Spleen (tissue), 7 donors: ENCODE measurements at regions not wholly inside any gene's neighbourhood (a gene's known extent, or its start where the extent isn't known, plus 50 kb on each side); places are given as distances from the start of the nearest gene placed in this dataset.

Experiments used
- POLR2A ChIP-seq, 3 donors: fragments of 450-650 bp; IDR thresholded peaks; one replicate each; pipeline ENCODE4 v1.5.1; 2017; ENCODE audit warnings: antibody characterized with exemption in 3 of 3, mild to moderate bottlenecking in 1 of 3
- TF ChIP-seq, protein P1 (sequence below), 11 experiments: fragments of 200-600 bp in 7 of 11; fragments of 450-650 bp in 4 of 11; sonication (generic) in 4 of 11; IDR thresholded peaks in 8 of 11; conservative IDR thresholded peaks in 3 of 11; 1 replicate in 7 of 11; 2 replicates in 4 of 11; pipeline versions ENCODE4 v1.4.0 to v1.8.0; 2016 to 2021; ENCODE audit warnings: antibody characterized with exemption in 11 of 11, inconsistent platforms in 4 of 11, mild to moderate bottlenecking in 1 of 11
- donor health status: DM: no; HTN: no; CAD: no; lungs with moderate emphysema.
- donor health status: DM: no; HTN: no; CAD: no.
- donor health status: DM: no; HTN: no; CAD: no.

DNA sequence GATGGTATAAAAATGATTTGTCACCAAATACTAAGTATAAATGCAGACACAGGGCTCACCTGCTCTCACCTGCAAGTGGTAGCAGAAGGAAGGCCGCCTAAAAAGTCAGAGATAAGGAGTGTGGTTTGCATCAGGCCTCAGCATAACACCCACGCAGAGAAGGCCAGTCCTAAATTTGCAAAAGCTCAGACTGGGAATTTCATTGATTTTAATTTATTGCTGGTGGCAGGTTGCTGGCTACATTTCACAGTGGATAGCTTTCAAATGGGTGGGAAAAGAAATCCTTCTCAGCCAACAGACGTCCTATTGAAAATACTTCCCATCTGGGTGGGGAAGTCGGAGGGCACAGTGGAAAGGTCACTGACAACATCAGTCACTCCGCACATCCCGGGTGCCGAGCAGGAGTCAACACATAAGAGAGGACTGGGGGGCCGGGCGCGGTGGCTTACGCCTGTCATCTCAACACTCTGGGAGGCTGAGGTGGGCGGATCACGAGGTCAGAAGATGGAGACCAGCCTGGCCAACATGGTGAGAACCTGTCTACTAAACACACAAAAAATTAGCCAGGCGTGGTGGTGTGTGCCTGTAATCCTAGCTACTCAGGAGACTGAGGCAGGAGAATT lies 561.8 kb upstream of the MKI67 start:
- no peak for TF ChIP-seq POLR2A (IDR thresholded peaks at IDR 0.05)
- TF ChIP-seq, protein P1, sequence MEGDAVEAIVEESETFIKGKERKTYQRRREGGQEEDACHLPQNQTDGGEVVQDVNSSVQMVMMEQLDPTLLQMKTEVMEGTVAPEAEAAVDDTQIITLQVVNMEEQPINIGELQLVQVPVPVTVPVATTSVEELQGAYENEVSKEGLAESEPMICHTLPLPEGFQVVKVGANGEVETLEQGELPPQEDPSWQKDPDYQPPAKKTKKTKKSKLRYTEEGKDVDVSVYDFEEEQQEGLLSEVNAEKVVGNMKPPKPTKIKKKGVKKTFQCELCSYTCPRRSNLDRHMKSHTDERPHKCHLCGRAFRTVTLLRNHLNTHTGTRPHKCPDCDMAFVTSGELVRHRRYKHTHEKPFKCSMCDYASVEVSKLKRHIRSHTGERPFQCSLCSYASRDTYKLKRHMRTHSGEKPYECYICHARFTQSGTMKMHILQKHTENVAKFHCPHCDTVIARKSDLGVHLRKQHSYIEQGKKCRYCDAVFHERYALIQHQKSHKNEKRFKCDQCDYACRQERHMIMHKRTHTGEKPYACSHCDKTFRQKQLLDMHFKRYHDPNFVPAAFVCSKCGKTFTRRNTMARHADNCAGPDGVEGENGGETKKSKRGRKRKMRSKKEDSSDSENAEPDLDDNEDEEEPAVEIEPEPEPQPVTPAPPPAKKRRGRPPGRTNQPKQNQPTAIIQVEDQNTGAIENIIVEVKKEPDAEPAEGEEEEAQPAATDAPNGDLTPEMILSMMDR (IDR thresholded peaks at IDR 0.05 in 8 of 11, conservative IDR thresholded peaks at IDR 0.05 in 3 of 11) = no peak
